Umbilical cord (tissue), 1 donor: ENCODE measurements at regions not wholly inside any gene's neighbourhood (a gene's known extent, or its start where the extent isn't known, plus 50 kb on each side); places are given as distances from the start of the nearest gene placed in this dataset.

Experiments
- DNase-seq: peaks from one replicate; pipeline ENCODE4 v3.0.0-alpha.2; 2015; ENCODE audit warnings: low spot score

- DNase-seq = no peak
Measured at GRCh38 chr16:51666821-51667220, 515.8 kb upstream of the SALL1 start.

GRCh38 chr16:51666074-51666473 is 515.0 kb upstream of the SALL1 start:
- no peak for DNase-seq

- DNase-seq = no peak
Measured at GRCh38 chr16:51665436-51665998, 514.4 kb upstream of the SALL1 start.

GRCh38 chr16:51658531-51658930 is 507.5 kb upstream of the SALL1 start:
- DNase-seq = no peak

GRCh38 chr16:51657848-51658247 is 506.8 kb upstream of the SALL1 start:
- DNase-seq = no peak

- peak; percentile 23 for DNase-seq
Measured at GRCh38 chr16:51655249-51655648, 504.2 kb upstream of the SALL1 start.

GRCh38 chr16:51651061-51651466 is 500.0 kb upstream of the SALL1 start:
- DNase-seq = peak; percentile 50

GRCh38 chr16:51649631-51650030 is 498.6 kb upstream of the SALL1 start:
- DNase-seq = no peak

GRCh38 chr16:51648526-51648925 is 497.5 kb upstream of the SALL1 start:
- no peak for DNase-seq

GRCh38 chr16:51641191-51641765 is 490.2 kb upstream of the SALL1 start:
- no peak for DNase-seq

- DNase-seq = no peak
Measured at GRCh38 chr16:51640196-51640595, 489.1 kb upstream of the SALL1 start.

GRCh38 chr16:51638339-51639135 is 487.5 kb upstream of the SALL1 start:
- DNase-seq = peak; percentile 23

GRCh38 chr16:51637770-51638094 is 486.7 kb upstream of the SALL1 start:
- DNase-seq = no peak

GRCh38 chr16:51636920-51637769 is 486.1 kb upstream of the SALL1 start:
- no peak for DNase-seq

GRCh38 chr16:51635181-51635580 is 484.1 kb upstream of the SALL1 start:
- DNase-seq = no peak

- no peak for DNase-seq
Measured at GRCh38 chr16:51630076-51630475, 479.0 kb upstream of the SALL1 start.

GRCh38 chr16:51629576-51629975 is 478.5 kb upstream of the SALL1 start:
- DNase-seq = peak; percentile 86

GRCh38 chr16:51624080-51624775 is 473.2 kb upstream of the SALL1 start:
- DNase-seq = no peak

- no peak for DNase-seq
Measured at GRCh38 chr16:51621610-51622009, 470.5 kb upstream of the SALL1 start.

GRCh38 chr16:51615141-51615540 is 464.1 kb upstream of the SALL1 start:
- DNase-seq = no peak

GRCh38 chr16:51607201-51607651 is 456.2 kb upstream of the SALL1 start:
- DNase-seq = no peak

GRCh38 chr16:51596247-51596646 is 445.2 kb upstream of the SALL1 start:
- no peak for DNase-seq
